GM10248 (cell line): ENCODE measurements at regions not wholly inside any gene's neighbourhood (a gene's known extent, or its start where the extent isn't known, plus 50 kb on each side); places are given as distances from the start of the nearest gene placed in this dataset.

Experiments used
- CTCF ChIA-PET: fragments of 300-600 bp; sonication (Branson Sonifier 250); formaldehyde crosslinking; extraction: SDS; loops from one replicate; lab custom pipeline; 2021; ENCODE audit warnings: antibody characterized with exemption; lab: Yijun Ruan, JAX
- POLR2A ChIA-PET: fragments of 350-650 bp; sonication (Branson Sonifier 250); formaldehyde crosslinking; extraction: SDS; loops from one replicate; lab custom pipeline; 2020; ENCODE audit warnings: antibody characterized with exemption; lab: Yijun Ruan, JAX
- DNase-seq: peaks from one replicate; pipeline ENCODE4 v3.0.0; 2012; ENCODE audit errors: extremely low spot score
- CTCF ChIP-seq: IDR thresholded peaks from 2 replicates; pipeline ENCODE4 v1.5.1; 2012; ENCODE audit warnings: mild to moderate bottlenecking, low read depth; ENCODE audit errors: extremely low read depth, missing control alignments, control extremely low read depth

DNA sequence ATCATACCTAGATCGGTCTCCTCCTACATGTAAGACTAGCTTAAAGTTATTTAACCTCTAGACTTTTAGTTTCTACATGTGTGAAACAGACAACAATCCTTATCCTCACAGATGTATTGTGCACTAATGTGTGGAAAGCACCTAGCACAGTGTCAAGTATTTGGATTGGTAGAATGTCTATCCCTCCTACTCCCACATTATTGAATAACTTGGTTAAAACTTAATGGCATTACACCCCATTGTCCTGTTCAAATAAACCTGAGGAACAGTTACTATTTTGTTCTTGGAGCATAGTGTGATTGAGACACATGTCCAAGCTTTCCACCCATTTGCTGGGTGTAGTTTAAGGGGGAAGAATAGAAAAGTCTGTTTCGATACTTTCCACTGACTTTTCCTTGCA is 208.8 kb upstream of the JUN start:
- ChIA-PET POLR2A (interaction anchor here (0.7 kb wide), 1 partner anchor 209 kb away, joined by 3 read pairs; the partner anchor contains the start of gene JUN), CTCF (interaction anchor here (0.9 to 1.5 kb wide), 3 partner anchors 9 to 22 kb away, joined by 4 read pairs; no protein-coding TSS in a partner anchor)
- no peak for TF ChIP-seq CTCF
- DNase-seq = no peak

- ChIA-PET POLR2A (no interaction called here), CTCF (interaction anchor here (0.9 kb wide), 1 partner anchor 9 kb away, joined by 3 read pairs; no protein-coding TSS in a partner anchor)
- no peak for TF ChIP-seq CTCF
- DNase-seq = no peak
Observed at GRCh38 chr1:58993403-58993802, 209.6 kb upstream of the JUN start.

GRCh38 chr1:58994664-58995063 is 210.8 kb upstream of the JUN start:
- CTCF ChIA-PET = no interaction called here
- TF ChIP-seq CTCF = no peak
- POLR2A ChIA-PET = no interaction called here
- DNase-seq = no peak

DNA sequence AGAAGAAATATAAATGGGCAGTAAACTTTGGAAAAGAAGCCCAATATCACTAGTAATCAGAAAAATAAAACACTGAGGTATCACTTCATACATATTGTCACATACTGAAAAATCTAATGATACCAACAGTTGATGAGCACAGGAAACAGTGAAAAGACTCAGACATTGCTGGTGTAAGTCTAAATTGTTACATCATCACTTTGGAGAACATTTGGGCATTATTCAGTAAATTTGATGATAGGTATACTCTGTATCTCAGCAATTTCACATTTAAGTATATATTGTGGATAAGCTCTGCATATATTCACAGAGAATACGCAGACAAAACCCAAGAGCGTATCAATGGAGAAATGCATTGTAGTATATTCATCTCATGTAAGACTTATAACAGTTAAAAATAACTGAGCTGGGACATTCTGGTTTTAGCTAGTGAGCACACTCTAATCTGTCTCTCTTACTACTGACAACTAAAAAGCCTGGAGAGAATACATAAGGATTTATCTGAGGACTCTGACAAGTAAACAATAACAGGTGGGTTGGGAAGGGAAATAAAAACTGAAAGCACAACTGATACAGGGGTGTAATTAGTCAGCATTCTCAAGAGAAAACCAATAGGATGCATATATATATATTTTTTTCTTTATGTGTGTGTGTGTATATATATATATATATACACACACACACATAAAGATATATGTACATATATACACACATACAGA is 212.7 kb upstream of the JUN start:
- CTCF ChIA-PET = interaction anchor here (1.0 to 1.8 kb wide), 7 partner anchors 11 to 702 kb away, joined by 3 to 5 read pairs (median 4); no protein-coding TSS in a partner anchor
- no peak for TF ChIP-seq CTCF
- DNase-seq = peak; percentile 36
- POLR2A ChIA-PET = interaction anchor here (0.7 kb wide), 1 partner anchor 73 kb away, joined by 4 read pairs; no protein-coding TSS in a partner anchor

DNA sequence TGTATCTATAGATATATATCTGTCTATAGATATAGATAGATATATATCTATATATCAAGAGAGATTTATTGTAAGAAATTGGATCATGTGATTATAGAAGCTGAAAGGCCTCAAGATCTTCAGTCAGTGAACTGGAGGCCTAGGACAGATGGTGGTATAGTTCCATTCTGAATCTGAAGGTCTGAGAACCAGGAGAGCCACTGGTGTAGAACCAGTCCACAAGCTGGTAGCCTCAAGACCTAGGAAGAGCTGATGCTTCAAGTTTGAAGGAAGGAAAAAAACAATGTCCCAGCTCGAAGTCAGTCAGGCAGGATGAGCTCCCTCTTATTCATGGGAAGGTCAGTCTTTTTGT is 213.2 kb upstream of the JUN start:
- no peak for DNase-seq
- TF ChIP-seq CTCF = no peak
- ChIA-PET CTCF (interaction anchor here (1.0 to 1.8 kb wide), 7 partner anchors 11 to 702 kb away, joined by 3 to 5 read pairs (median 4); no protein-coding TSS in a partner anchor), POLR2A (no interaction called here)

DNA sequence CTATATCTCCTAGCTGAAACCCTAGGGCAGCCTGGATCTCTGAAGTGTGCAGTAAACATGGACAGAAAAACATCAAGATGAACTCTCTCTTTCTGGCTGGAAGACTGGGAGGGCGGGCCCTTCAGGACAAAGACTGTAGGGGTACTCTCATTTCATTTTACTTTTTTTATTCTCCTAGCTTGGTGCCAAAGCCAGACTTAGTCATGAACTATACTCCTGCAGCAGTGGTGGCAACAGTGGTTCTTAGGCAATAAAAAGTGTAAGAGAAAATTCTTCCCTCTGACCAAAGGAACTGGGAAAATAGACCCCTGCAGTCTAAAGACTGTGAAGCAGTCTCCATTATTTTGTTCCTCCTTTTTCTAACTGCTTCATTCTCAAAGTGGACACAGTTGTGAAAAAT is 213.8 kb upstream of the JUN start:
- TF ChIP-seq CTCF = no peak
- no peak for DNase-seq
- CTCF ChIA-PET = interaction anchor here (1.0 to 1.8 kb wide), 6 partner anchors 11 to 701 kb away, joined by 3 to 5 read pairs (median 4); no protein-coding TSS in a partner anchor
- POLR2A ChIA-PET = no interaction called here
